Fibroblast of villous mesenchyme (primary cell): ENCODE measurements at regions not wholly inside any gene's neighbourhood (a gene's known extent, or its start where the extent isn't known, plus 50 kb on each side); places are given as distances from the start of the nearest gene placed in this dataset.

ENCODE experiments used
- DNase-seq: peaks from one replicate; pipeline ENCODE4 v3.0.0-alpha.2; 2010; ENCODE audit warnings: low read depth
- H3K4me3 ChIP-seq: 2 replicates; pipeline ENCODE4 v1.5.1; 2011; ENCODE audit warnings: low read depth, mild to moderate bottlenecking, low read length
- CTCF ChIP-seq: IDR thresholded peaks from 2 replicates; pipeline ENCODE4 v1.5.1; 2012; ENCODE audit warnings: low read depth, mild to moderate bottlenecking, low read length; ENCODE audit not compliant: insufficient read depth

- no peak for TF ChIP-seq CTCF
- H3K4me3 ChIP-seq = no peak overlapping the region
- DNase-seq = no peak
These were observed 453.0 kb downstream of the KCNJ3 start for GRCh38 chr2:155151472-155151871.

- no peak overlapping the region for H3K4me3 ChIP-seq
- no peak for TF ChIP-seq CTCF
- no peak for DNase-seq
These were observed 447.3 kb downstream of the KCNJ3 start for GRCh38 chr2:155145758-155146229.

- no peak for DNase-seq
- H3K4me3 ChIP-seq = no peak overlapping the region
- no peak for TF ChIP-seq CTCF
These were observed 442.9 kb downstream of the KCNJ3 start for GRCh38 chr2:155141418-155141817.

- TF ChIP-seq CTCF = no peak
- no peak for DNase-seq
- H3K4me3 ChIP-seq = no peak overlapping the region
These were observed 427.2 kb downstream of the KCNJ3 start for GRCh38 chr2:155125585-155126230.

- H3K4me3 ChIP-seq = no peak overlapping the region
- no peak for TF ChIP-seq CTCF
- DNase-seq = no peak
These were observed 417.4 kb downstream of the KCNJ3 start for GRCh38 chr2:155115846-155116245.

- no peak overlapping the region for H3K4me3 ChIP-seq
- DNase-seq = no peak
- no peak for TF ChIP-seq CTCF
These were observed 412.6 kb downstream of the KCNJ3 start for GRCh38 chr2:155111070-155111469.

- H3K4me3 ChIP-seq = no peak overlapping the region
- no peak for DNase-seq
- TF ChIP-seq CTCF = no peak
These were observed 411.0 kb downstream of the KCNJ3 start for GRCh38 chr2:155109527-155109926.
